Liver (tissue), 8 donors: ENCODE measurements at regions not wholly inside any gene's neighbourhood (a gene's known extent, or its start where the extent isn't known, plus 50 kb on each side); places are given as distances from the start of the nearest gene placed in this dataset.

ENCODE experiments used
- DNase-seq: peaks from one replicate; pipeline ENCODE4 v3.0.0-alpha.2; 2017; ENCODE audit warnings: low spot score
- H3K27ac ChIP-seq, 2 donors: one replicate each; pipeline ENCODE4 v1.7.0; 2013; ENCODE audit warnings: inconsistent platforms in 2 of 2, low read length in 2 of 2, control low read depth in 1 of 2, low read depth in 1 of 2, mild to moderate bottlenecking in 1 of 2
- H3K27me3 ChIP-seq, 4 donors: one replicate each; pipeline versions ENCODE4 v1.6.1 to v1.7.0; 2013; ENCODE audit warnings: low read length in 3 of 4, inconsistent platforms in 1 of 4, mild to moderate bottlenecking in 1 of 4, moderate library complexity in 1 of 4; ENCODE audit not compliant: control insufficient read depth in 4 of 4, insufficient read depth in 4 of 4
- H3K36me3 ChIP-seq, 4 donors: one replicate each; pipeline versions ENCODE4 v1.6.1 to v1.7.0; 2013; ENCODE audit warnings: low read length in 3 of 4, mild to moderate bottlenecking in 3 of 4, low read depth in 1 of 4, moderate library complexity in 1 of 4; ENCODE audit not compliant: control insufficient read depth in 4 of 4, insufficient read depth in 3 of 4
- H3K4me1 ChIP-seq, 4 donors: one replicate each; pipeline versions ENCODE4 v1.6.1 to v1.7.0; 2013; ENCODE audit warnings: low read length in 3 of 4, mild to moderate bottlenecking in 3 of 4, moderate library complexity in 1 of 4; ENCODE audit not compliant: control insufficient read depth in 4 of 4, insufficient read depth in 4 of 4
- H3K4me3 ChIP-seq, 3 donors: one replicate each; pipeline versions ENCODE4 v1.6.1 to v1.7.0; 2013; ENCODE audit warnings: low read length in 3 of 3, control low read depth in 1 of 3, low read depth in 1 of 3, mild to moderate bottlenecking in 1 of 3
- H3K9ac ChIP-seq, 2 donors: one replicate each; pipeline ENCODE4 v1.7.0; 2013; ENCODE audit warnings: low read length in 2 of 2, mild to moderate bottlenecking in 2 of 2, moderate library complexity in 2 of 2, control low read depth in 1 of 2, low read depth in 1 of 2
- H3K9me3 ChIP-seq, 4 donors: one replicate each; pipeline versions ENCODE4 v1.6.1 to v1.7.0; 2013; ENCODE audit warnings: low read length in 3 of 4; ENCODE audit not compliant: control insufficient read depth in 4 of 4
- EGR1 ChIP-seq, 2 donors: IDR thresholded peaks; 2 replicates each; pipeline ENCODE4 v1.6.1; 2016 to 2018; ENCODE audit warnings: antibody characterized with exemption in 2 of 2, low read depth in 2 of 2
- FOXA1 ChIP-seq: IDR thresholded peaks from 2 replicates; pipeline ENCODE4 v1.6.1; 2016; ENCODE audit warnings: antibody characterized with exemption
- FOXA2 ChIP-seq: IDR thresholded peaks from 2 replicates; pipeline ENCODE4 v1.6.1; 2016; ENCODE audit warnings: antibody characterized with exemption
- GABPA ChIP-seq, 2 donors: IDR thresholded peaks in 1 of 2; conservative IDR thresholded peaks in 1 of 2; 2 replicates each; pipeline ENCODE4 v1.6.1; 2016; ENCODE audit warnings: antibody characterized with exemption in 2 of 2, mild to moderate bottlenecking in 1 of 2, moderate library complexity in 1 of 2
- HNF4A ChIP-seq, 2 donors: conservative IDR thresholded peaks; 2 replicates each; pipeline ENCODE4 v1.6.1; 2016; ENCODE audit warnings: antibody characterized with exemption in 2 of 2, mild to moderate bottlenecking in 2 of 2
- HNF4G ChIP-seq: IDR thresholded peaks from 2 replicates; pipeline ENCODE4 v1.6.1; 2016; ENCODE audit warnings: antibody characterized with exemption
- JUND ChIP-seq, 2 donors: IDR thresholded peaks; 2 replicates each; pipeline ENCODE4 v1.6.1; 2016; ENCODE audit warnings: antibody characterized with exemption in 2 of 2
- NR2F2 ChIP-seq: IDR thresholded peaks from 2 replicates; pipeline ENCODE4 v1.6.1; 2016; ENCODE audit warnings: antibody characterized with exemption
- RAD21 ChIP-seq, 2 donors: IDR thresholded peaks; 2 replicates each; pipeline ENCODE4 v1.6.1; 2016; ENCODE audit warnings: antibody characterized with exemption in 2 of 2, mild to moderate bottlenecking in 2 of 2
- RXRA ChIP-seq, 2 donors: IDR thresholded peaks; 2 replicates each; pipeline ENCODE4 v1.6.1; 2017 to 2018; ENCODE audit warnings: antibody characterized with exemption in 2 of 2, mild to moderate bottlenecking in 1 of 2
- SP1 ChIP-seq: IDR thresholded peaks from 2 replicates; pipeline ENCODE4 v1.6.1; 2018; ENCODE audit warnings: antibody characterized with exemption, mild to moderate bottlenecking
- TAF1 ChIP-seq: conservative IDR thresholded peaks from 2 replicates; pipeline ENCODE4 v1.6.1; 2016; ENCODE audit warnings: antibody characterized with exemption, mild to moderate bottlenecking
- YY1 ChIP-seq: IDR thresholded peaks from 2 replicates; pipeline ENCODE4 v1.6.1; 2016; ENCODE audit warnings: antibody characterized with exemption, mild to moderate bottlenecking
- WGBS: extraction: QIAGEN DNeasy Blood & Tissue Kit; methylation state at CpG from one replicate; pipeline ENCODE4 v1.1.7; 2013; 5-methylcytosine and 5-hydroxymethylcytosine counted together
- TF ChIP-seq, protein P1 (sequence below): fragments of 150-350 bp; IDR thresholded peaks from 2 replicates; pipeline ENCODE4 v1.5.1; 2017; ENCODE audit warnings: improper control_type of control experiment, low read depth, low read length; ENCODE audit not compliant: missing input control
- TF ChIP-seq, protein P2 (sequence below): IDR thresholded peaks from 2 replicates; pipeline ENCODE4 v1.6.1; 2016; ENCODE audit warnings: antibody characterized with exemption
- TF ChIP-seq, protein P3 (sequence below): IDR thresholded peaks from 2 replicates; pipeline ENCODE4 v1.6.1; 2016; ENCODE audit warnings: antibody characterized with exemption
- TF ChIP-seq, protein P4 (sequence below): IDR thresholded peaks from 2 replicates; pipeline ENCODE4 v1.6.1; 2016; ENCODE audit warnings: antibody characterized with exemption, mild to moderate bottlenecking
- TF ChIP-seq, protein P5 (sequence below): IDR thresholded peaks from 2 replicates; pipeline ENCODE4 v1.6.1; 2016; ENCODE audit warnings: antibody characterized with exemption
- donor health status: healthy.
- donor health status: healthy.
- donor health status: healthy.
- donor health status: healthy.
- donor health status: healthy.

DNA sequence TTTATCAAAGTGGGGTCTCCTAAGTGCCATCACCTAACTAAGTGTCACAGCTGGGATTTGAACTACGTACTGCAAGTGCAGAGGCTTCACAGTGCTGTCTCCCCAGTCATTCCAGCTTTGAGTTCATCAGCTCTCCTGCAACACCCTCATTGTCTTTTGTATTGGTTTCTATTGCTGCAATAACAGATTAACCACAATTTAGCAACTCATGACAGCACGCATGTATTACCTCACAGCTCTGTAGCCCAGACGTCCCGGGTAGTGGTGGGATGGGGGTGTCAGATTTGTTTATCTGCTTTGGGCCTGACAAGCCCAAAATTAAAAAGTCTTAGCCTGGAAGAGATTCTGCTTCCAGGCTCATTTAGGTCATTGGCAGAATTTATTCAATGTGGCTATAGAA, 220.5 kb upstream of the LRRN1 start:
- DNase-seq = no peak
- no peaks in the 10 kb centered on the region for H3K9me3 ChIP-seq
- no peak overlapping the region for H3K4me3 ChIP-seq
- no peak for TF ChIP-seq EGR1 (IDR thresholded peaks at IDR 0.05; ENCODE audit: low read depth in 2 of 2)
- no peak for TF ChIP-seq FOXA2
- TF ChIP-seq, protein P1, sequence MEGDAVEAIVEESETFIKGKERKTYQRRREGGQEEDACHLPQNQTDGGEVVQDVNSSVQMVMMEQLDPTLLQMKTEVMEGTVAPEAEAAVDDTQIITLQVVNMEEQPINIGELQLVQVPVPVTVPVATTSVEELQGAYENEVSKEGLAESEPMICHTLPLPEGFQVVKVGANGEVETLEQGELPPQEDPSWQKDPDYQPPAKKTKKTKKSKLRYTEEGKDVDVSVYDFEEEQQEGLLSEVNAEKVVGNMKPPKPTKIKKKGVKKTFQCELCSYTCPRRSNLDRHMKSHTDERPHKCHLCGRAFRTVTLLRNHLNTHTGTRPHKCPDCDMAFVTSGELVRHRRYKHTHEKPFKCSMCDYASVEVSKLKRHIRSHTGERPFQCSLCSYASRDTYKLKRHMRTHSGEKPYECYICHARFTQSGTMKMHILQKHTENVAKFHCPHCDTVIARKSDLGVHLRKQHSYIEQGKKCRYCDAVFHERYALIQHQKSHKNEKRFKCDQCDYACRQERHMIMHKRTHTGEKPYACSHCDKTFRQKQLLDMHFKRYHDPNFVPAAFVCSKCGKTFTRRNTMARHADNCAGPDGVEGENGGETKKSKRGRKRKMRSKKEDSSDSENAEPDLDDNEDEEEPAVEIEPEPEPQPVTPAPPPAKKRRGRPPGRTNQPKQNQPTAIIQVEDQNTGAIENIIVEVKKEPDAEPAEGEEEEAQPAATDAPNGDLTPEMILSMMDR = no peak
- no peak for TF ChIP-seq HNF4A (conservative IDR thresholded peaks at IDR 0.05)
- no peak for TF ChIP-seq TAF1
- TF ChIP-seq HNF4G = no peak
- TF ChIP-seq NR2F2 = no peak
- no peak for TF ChIP-seq RXRA (IDR thresholded peaks at IDR 0.05)
- no peak for TF ChIP-seq RAD21 (IDR thresholded peaks at IDR 0.05)
- no peak for TF ChIP-seq YY1
- no peak for TF ChIP-seq FOXA1
- TF ChIP-seq JUND (IDR thresholded peaks at IDR 0.05) = no peak
- TF ChIP-seq, protein P2, sequence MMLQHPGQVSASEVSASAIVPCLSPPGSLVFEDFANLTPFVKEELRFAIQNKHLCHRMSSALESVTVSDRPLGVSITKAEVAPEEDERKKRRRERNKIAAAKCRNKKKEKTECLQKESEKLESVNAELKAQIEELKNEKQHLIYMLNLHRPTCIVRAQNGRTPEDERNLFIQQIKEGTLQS = no peak
- TF ChIP-seq, protein P3, sequence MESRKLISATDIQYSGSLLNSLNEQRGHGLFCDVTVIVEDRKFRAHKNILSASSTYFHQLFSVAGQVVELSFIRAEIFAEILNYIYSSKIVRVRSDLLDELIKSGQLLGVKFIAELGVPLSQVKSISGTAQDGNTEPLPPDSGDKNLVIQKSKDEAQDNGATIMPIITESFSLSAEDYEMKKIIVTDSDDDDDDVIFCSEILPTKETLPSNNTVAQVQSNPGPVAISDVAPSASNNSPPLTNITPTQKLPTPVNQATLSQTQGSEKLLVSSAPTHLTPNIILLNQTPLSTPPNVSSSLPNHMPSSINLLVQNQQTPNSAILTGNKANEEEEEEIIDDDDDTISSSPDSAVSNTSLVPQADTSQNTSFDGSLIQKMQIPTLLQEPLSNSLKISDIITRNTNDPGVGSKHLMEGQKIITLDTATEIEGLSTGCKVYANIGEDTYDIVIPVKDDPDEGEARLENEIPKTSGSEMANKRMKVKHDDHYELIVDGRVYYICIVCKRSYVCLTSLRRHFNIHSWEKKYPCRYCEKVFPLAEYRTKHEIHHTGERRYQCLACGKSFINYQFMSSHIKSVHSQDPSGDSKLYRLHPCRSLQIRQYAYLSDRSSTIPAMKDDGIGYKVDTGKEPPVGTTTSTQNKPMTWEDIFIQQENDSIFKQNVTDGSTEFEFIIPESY = no peak
- TF ChIP-seq GABPA (IDR thresholded peaks at IDR 0.05 in 1 of 2, conservative IDR thresholded peaks at IDR 0.05 in 1 of 2) = no peak
- TF ChIP-seq, protein P4, sequence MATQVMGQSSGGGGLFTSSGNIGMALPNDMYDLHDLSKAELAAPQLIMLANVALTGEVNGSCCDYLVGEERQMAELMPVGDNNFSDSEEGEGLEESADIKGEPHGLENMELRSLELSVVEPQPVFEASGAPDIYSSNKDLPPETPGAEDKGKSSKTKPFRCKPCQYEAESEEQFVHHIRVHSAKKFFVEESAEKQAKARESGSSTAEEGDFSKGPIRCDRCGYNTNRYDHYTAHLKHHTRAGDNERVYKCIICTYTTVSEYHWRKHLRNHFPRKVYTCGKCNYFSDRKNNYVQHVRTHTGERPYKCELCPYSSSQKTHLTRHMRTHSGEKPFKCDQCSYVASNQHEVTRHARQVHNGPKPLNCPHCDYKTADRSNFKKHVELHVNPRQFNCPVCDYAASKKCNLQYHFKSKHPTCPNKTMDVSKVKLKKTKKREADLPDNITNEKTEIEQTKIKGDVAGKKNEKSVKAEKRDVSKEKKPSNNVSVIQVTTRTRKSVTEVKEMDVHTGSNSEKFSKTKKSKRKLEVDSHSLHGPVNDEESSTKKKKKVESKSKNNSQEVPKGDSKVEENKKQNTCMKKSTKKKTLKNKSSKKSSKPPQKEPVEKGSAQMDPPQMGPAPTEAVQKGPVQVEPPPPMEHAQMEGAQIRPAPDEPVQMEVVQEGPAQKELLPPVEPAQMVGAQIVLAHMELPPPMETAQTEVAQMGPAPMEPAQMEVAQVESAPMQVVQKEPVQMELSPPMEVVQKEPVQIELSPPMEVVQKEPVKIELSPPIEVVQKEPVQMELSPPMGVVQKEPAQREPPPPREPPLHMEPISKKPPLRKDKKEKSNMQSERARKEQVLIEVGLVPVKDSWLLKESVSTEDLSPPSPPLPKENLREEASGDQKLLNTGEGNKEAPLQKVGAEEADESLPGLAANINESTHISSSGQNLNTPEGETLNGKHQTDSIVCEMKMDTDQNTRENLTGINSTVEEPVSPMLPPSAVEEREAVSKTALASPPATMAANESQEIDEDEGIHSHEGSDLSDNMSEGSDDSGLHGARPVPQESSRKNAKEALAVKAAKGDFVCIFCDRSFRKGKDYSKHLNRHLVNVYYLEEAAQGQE = no peak
- no peak for TF ChIP-seq SP1
- TF ChIP-seq, protein P5, sequence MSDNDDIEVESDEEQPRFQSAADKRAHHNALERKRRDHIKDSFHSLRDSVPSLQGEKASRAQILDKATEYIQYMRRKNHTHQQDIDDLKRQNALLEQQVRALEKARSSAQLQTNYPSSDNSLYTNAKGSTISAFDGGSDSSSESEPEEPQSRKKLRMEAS = no peak
- H3K36me3 ChIP-seq = no peaks in the 10 kb centered on the region
- WGBS = 68% methylated on average over 4 of the region's 4 CpGs
- no peaks in the 10 kb centered on the region for H3K4me1 ChIP-seq
- no peak overlapping the region for H3K9ac ChIP-seq
- H3K27me3 ChIP-seq = peaks cover 0 to 2% (median 0%) of the 10 kb centered on the region in 4 donors
- H3K27ac ChIP-seq = no peak overlapping the region
